ENCODE measurements at regions not wholly inside any gene's neighbourhood (a gene's known extent, or its start where the extent isn't known, plus 50 kb on each side); places are given as distances from the start of the nearest gene placed in this dataset.

DNA sequence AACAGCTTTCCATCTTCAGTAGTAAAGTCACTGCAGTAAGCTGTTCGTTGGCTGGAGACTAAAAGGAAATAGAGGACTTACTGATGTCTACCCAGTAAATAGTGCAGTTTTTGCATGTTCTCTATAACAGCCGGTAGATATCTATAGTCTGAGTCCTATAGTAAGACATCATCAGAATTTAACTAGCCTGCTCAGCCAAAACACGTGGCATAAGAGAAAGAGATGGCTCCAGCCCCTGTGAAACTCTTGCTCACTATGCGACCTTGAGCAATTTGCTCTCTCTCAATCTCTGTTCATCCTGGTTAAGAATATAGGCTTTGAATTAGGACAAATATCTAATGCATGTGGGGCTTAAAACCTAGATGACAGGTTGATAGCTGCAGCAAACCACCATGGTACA lies 201.6 kb upstream of the PAPPA start:
- no peak for DNase-seq (ENCODE audit: low read depth, low spot score)
- no TSS peak for BruUV-seq (replicated peaks)
- Histone ChIP-seq H3K27ac (ENCODE audit: low read length) (no peak overlapping the region), H3K9me3 (ENCODE audit: control insufficient read depth, insufficient read depth, low read depth, low read length) (no peaks in the 10 kb centered on the region), H3K4me3 (ENCODE audit: low read depth in 2 of 2, low read length in 2 of 2) (no peak overlapping the region), H3K4me1 (ENCODE audit: control insufficient read depth, insufficient read depth, low read length) (no peaks in the 10 kb centered on the region), H3K27me3 (ENCODE audit: control insufficient read depth, insufficient read depth, low read length) (no peaks in the 10 kb centered on the region), H3K36me3 (ENCODE audit: control insufficient read depth, insufficient read depth, low read length) (no peaks in the 10 kb centered on the region)
- ChIA-PET CTCF (no interaction called here), POLR2A (no interaction called here)
- TF ChIP-seq, protein P1, sequence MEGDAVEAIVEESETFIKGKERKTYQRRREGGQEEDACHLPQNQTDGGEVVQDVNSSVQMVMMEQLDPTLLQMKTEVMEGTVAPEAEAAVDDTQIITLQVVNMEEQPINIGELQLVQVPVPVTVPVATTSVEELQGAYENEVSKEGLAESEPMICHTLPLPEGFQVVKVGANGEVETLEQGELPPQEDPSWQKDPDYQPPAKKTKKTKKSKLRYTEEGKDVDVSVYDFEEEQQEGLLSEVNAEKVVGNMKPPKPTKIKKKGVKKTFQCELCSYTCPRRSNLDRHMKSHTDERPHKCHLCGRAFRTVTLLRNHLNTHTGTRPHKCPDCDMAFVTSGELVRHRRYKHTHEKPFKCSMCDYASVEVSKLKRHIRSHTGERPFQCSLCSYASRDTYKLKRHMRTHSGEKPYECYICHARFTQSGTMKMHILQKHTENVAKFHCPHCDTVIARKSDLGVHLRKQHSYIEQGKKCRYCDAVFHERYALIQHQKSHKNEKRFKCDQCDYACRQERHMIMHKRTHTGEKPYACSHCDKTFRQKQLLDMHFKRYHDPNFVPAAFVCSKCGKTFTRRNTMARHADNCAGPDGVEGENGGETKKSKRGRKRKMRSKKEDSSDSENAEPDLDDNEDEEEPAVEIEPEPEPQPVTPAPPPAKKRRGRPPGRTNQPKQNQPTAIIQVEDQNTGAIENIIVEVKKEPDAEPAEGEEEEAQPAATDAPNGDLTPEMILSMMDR (IDR thresholded peaks at IDR 0.05): no peak
- TF ChIP-seq REST (IDR thresholded peaks at IDR 0.05; ENCODE audit: insufficient read depth in 1 of 2, low read depth in 2 of 2, low read length in 1 of 2) (no peak), POLR2AphosphoS5 (IDR thresholded peaks at IDR 0.05; ENCODE audit: low read depth, low read length) (no peak), TCF7L2 (IDR thresholded peaks at IDR 0.05; ENCODE audit: low read depth, low read length) (no peak), SIN3A (IDR thresholded peaks at IDR 0.05; ENCODE audit: borderline replicate concordance, insufficient read depth, low read depth, low read length) (no peak)
- ATAC-seq: no peak
- in situ Hi-C loops (cut with HindIII; ENCODE audit: low pct_unique_long_range_greater_than_20kb, low sequenced_read_pairs): no loop called here
- intact Hi-C loops (cut with micrococcal nuclease; ENCODE audit: unreplicated experiment): no loop called here

DNA sequence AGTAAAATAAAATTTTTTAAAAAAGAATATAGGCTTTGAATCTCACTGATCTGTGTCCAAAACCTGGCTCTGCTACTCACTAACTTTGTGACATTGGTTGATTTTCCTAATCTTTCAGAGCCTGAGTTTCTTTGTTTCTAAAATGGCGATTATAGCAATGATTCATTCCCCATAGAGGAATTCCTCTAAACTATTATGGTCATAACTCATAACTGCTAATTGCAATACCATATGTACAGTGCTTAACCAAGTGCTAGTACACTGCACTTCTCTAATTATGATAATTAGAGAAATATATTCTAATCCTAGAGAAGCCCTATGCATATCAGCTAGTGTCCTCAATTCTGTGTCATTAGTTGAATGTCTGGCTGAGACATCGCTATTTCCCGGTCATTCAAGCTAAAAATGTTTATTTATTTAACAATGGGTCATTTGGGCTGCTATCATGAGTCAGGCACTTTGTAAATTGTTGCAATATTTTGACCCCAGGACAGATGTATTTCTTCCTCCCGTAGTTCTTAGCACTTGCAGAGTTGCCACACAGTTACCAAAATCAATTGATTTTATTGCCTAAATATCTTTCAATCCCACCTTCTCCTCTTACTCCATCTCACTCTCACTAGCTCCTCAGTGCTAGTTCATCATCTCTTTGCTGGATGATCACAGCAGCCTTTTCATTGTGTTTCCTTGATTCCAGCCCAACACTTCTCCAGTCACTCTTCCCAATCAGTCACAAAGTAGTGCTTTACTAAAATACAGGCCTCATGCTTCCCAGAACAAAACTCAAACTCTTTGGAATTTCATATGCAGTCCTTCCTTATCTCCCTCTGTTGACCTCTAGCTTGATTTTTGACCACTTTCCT lies 200.9 kb upstream of the PAPPA start:
- in situ Hi-C loops (cut with HindIII; ENCODE audit: low pct_unique_long_range_greater_than_20kb, low sequenced_read_pairs): no loop called here
- Histone ChIP-seq H3K4me1 (ENCODE audit: control insufficient read depth, insufficient read depth, low read length) (no peaks in the 10 kb centered on the region), H3K9me3 (ENCODE audit: control insufficient read depth, insufficient read depth, low read depth, low read length) (no peaks in the 10 kb centered on the region), H3K36me3 (ENCODE audit: control insufficient read depth, insufficient read depth, low read length) (no peaks in the 10 kb centered on the region), H3K4me3 (ENCODE audit: low read depth in 2 of 2, low read length in 2 of 2) (no peak overlapping the region), H3K27me3 (ENCODE audit: control insufficient read depth, insufficient read depth, low read length) (no peaks in the 10 kb centered on the region), H3K27ac (ENCODE audit: low read length) (no peak overlapping the region)
- POLR2A ChIA-PET: interaction anchor here (0.6 kb wide), 1 partner anchor 46 kb away, joined by 3 read pairs; no protein-coding TSS in a partner anchor
- no TSS peak for BruUV-seq (replicated peaks)
- TF ChIP-seq SIN3A (IDR thresholded peaks at IDR 0.05; ENCODE audit: borderline replicate concordance, insufficient read depth, low read depth, low read length): no peak
- TF ChIP-seq TCF7L2 (IDR thresholded peaks at IDR 0.05; ENCODE audit: low read depth, low read length): no peak
- TF ChIP-seq, protein P1 (IDR thresholded peaks at IDR 0.05): no peak
- no peak for TF ChIP-seq REST (IDR thresholded peaks at IDR 0.05; ENCODE audit: insufficient read depth in 1 of 2, low read depth in 2 of 2, low read length in 1 of 2)
- TF ChIP-seq POLR2AphosphoS5 (IDR thresholded peaks at IDR 0.05; ENCODE audit: low read depth, low read length): no peak
- intact Hi-C loops (cut with micrococcal nuclease; ENCODE audit: unreplicated experiment): no loop called here
- CTCF ChIA-PET: no interaction called here
- DNase-seq (ENCODE audit: low read depth, low spot score) (peak; percentile 8), ATAC-seq (peak; percentile 56; the same call in 1 of the 2 replicates)
